Head of caudate nucleus (tissue), 42 donors: ENCODE measurements at regions not wholly inside any gene's neighbourhood (a gene's known extent, or its start where the extent isn't known, plus 50 kb on each side); places are given as distances from the start of the nearest gene placed in this dataset.

Source experiments
- DNase-seq, 42 donors: peaks; one replicate each; pipeline versions ENCODE4 v3.0.0 to v3.0.0-alpha.2; 2020 to 2021; ENCODE audit warnings: mixed read lengths in 7 of 42
- intact Hi-C: fragments of 100-400 bp; cut with DNase I; formaldehyde crosslinking; loops from one replicate; pipeline ENCODE4 v1.15.0; 2022

DNA sequence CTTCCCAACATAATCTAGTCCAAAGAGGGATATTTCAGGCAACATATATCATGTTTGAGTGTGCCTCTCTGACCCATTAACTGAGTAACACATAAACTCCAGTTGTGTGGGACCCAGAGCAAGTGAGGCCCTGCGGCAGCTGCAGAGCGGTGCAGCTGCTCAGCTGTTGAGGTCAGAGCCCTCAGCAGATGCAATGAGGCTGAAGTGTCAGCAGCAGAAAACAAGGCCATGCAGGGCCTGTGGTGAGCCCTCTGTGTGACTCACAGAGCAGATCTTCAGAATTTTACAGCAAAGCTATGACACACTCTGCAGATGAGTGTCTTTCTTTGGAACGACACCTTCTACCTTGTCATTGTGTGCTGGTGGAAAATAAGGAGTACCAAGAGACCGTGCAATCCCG, 168.5 kb downstream of the CBLN2 start:
- peak in 6 of 42 donors; percentile 2 to 37 (median 8) for DNase-seq
- intact Hi-C loops = no loop called here

DNA sequence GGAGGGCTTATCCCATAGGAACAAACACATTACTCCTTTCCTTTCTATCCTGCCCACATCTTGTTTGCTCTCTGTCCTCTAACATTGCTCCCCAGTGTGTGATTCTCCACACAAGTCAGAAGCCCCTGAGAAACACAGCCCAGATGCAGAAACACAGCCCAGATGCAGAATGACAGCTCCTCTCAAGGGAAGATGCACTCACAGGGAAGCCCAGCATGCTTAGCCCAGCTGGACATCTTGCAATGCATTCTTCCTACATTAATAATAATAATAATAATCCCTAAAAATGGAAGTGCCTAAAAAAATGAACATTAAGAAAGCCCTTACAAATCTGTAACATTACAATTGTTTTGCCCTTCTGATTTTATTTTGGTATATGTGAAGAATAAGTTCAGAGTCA, 172.1 kb downstream of the CBLN2 start:
- no peak for DNase-seq
- intact Hi-C loops = no loop called here

- DNase-seq = no peak
- intact Hi-C loops = no loop called here
These were observed 175.8 kb downstream of the CBLN2 start for GRCh38 chr18:72368308-72368707.

DNA sequence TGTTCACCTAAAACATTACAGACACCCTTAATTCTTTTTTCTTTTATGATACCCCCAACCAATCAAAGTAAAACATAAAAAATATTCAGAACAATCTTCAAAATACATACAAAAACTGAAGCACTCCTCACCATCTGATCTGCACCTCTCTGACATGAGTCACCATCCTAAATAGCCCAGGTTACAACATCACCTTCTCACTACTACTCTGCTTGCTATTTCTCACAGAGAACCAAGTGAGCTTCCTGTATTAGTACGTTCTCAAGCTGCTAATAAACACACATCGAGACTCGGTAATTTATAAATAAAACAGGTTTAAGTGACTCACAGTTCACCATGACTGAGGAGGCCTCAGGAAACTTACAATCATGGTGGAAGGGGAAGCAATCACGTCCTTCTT, 183.5 kb downstream of the CBLN2 start:
- no peak for DNase-seq
- intact Hi-C loops = no loop called here

DNA sequence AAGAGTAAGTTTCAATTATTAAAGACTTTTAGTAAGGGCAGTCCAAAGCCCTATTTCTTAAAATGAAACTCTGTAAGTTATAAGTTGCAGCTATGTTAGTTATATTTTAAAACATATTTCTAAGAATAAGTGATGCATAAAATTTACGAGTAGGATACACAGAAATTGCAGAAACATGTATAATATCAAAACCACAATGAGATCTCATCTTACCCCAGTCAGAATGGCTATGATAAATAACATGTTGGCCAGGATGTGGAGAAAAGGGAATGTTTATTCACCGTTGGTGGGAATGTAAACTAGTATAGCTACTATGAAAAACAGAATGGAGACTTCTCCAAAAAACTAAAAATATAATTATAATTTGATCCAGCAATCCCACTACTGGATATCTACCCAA, 201.2 kb downstream of the CBLN2 start:
- no peak for DNase-seq
- intact Hi-C loops = no loop called here

- intact Hi-C loops = no loop called here
- DNase-seq = no peak
These were observed 204.2 kb downstream of the CBLN2 start for GRCh38 chr18:72339976-72340375.

GRCh38 chr18:72336786-72337185, 207.4 kb downstream of the CBLN2 start:
- no peak for DNase-seq
- intact Hi-C loops = no loop called here

- intact Hi-C loops = no loop called here
These were observed 214.6 kb downstream of the CBLN2 start for GRCh38 chr18:72329533-72329932.

DNA sequence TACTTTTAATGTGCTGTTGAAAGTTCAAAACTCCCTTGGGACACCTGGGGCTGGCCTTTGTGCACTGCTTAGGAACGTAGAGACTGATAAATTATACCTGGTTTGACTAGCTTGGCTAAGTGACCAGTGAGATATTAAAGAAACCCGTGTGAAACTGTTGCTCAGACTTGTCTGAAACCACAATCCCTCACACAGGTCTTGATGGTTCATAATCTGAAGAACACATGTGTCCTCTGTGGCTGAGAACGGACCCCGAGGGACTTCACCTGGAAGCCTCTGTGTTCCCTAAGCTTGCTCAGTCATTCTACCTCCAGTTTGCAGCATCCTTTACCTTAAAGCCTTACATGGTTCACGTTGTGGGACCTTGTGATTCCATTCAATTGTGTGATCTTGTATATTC, 218.8 kb downstream of the CBLN2 start:
- intact Hi-C loops = no loop called here
- DNase-seq = no peak

More at GRCh38 chr18:72329533-72329932, 214.6 kb downstream of the CBLN2 start:
- no peak for DNase-seq

DNA sequence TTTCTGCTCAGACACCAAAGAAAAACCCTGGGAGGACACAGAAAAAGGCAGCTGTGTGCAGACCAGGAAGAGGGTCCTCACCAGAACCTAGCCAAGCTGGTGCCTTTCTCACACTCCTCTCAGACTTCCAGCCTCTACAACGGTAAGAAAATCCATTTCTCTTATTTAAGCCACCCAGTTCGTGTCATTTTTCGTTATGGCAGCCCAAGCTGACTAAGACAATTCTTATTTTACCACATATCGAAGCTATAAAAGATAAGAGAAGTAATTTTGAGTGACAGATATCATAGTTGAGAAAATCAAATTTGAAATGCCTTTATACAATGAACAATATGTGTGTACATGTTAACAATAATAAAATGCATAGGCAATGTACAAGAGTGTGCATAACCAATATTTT, 219.5 kb downstream of the CBLN2 start:
- intact Hi-C loops = no loop called here
- no peak for DNase-seq

DNA sequence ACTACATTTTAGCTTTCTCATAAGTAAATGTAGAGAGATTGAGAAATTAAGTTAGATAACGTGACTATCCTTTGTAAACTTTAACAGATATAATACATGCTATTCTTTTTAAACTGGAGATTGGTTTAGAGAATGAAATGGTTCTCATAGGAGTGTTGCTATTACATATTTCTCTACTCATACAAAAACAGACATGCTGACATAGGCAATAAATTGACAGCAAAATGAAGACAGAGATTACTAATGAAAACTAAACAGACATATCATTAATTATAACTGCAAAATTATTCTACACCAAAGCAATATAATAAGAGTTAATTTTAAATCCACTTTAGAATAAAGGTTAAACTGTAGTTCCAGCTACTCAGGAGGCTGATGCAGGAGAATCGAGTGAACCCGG, 227.6 kb downstream of the CBLN2 start:
- intact Hi-C loops = no loop called here
- no peak for DNase-seq

- intact Hi-C loops = no loop called here
- no peak for DNase-seq
These were observed 260.8 kb downstream of the CBLN2 start for GRCh38 chr18:72283148-72283925.

- intact Hi-C loops = no loop called here
- DNase-seq = no peak
These were observed 271.1 kb downstream of the CBLN2 start for GRCh38 chr18:72273025-72273424.

GRCh38 chr18:72261590-72261989, 282.6 kb downstream of the CBLN2 start:
- intact Hi-C loops = no loop called here
- DNase-seq = no peak

DNA sequence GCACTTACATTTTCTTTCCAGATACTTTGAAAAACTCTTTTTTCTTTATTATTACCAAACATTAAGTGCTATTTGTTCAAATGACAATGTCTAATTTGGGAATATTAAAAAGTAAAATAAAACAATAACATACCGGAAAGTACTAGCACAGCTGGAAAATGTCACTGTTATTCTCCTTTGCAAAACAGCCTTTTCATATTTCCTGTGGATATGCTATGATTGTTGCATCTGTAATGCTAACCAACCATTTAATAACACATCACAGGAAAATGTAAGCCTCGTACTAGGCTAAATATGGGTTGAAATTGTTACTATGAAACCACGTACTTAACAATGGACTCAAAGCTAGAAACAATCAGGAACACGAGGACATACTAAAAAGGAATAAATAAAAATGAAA, 298.1 kb downstream of the CBLN2 start:
- intact Hi-C loops = no loop called here
- DNase-seq = no peak

DNA sequence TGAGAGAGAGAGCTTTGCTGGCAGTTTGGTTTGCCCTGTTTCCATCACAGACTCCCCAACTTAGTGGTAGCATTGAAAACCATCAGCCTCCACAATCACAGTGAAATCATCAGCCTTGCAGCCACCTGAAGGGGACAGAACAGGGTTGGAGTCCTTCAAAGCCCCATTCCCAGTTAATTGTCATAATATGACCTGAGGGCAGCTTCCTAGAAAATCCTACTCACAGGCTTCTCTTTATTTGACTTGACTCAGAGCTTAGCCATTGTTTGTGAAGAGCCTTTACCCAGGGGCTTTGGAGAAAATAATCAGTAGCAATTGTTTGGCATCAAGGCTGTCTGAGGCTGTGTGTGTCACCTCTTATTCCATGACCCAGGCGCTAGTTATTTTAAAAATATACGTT, 308.7 kb downstream of the CBLN2 start:
- intact Hi-C loops = no loop called here
- no peak for DNase-seq

DNA sequence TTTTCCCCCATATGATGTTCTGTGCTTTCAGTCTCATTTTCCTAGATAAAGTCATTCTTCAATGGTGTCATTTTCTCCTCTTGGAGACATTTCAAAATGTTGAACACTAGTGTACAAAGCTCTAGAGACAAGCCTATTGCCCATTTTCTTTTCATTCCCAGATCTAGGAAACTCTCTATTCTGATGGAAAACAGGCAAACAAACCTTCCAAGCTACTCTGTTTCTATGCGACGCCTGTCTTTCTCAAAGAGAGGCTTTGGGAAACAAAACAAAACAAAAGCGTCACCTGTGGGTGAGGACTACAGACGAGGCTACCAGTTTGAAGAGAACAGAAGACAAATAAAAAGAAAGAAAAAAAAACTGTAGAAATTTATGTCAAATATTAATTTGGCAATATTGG, 311.0 kb downstream of the CBLN2 start:
- intact Hi-C loops = no loop called here
- DNase-seq = no peak

DNA sequence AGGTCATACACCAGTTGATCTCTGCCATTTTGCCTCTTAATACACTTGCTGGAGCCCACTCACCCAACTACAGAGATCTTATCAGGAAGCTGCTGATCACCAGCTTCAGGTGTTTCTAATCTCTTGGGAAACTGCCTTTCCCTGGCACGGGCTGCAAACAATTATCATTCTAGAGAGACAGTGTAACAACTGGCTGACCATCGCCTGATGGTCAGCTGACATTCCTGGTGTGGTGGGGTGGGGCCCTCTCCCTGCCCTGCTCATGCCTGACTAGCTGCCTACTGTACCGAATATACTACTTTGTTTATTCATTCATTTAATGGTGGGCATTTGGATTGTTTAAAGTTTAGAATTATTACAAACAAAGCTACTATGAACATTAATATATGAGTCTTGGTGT, 311.5 kb downstream of the CBLN2 start:
- no peak for DNase-seq
- intact Hi-C loops = no loop called here

DNA sequence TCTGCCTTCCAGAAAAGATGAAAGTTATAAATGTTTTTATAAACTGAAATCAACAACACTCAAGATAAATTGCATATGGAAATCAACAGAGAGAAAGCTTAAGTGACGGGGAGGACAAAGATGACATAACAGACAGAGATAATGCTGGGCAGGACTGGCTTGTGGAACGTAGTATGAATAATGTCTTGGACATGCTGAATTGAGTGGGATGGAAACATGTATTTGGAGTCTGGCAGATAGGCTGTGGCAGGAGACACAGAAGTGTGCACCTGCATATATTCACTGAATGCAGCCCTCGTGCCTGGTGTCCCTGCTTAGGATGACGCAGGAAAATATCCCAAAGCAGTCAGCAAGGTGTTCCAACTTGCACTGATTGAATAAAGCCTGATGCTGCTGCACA, 318.2 kb downstream of the CBLN2 start:
- DNase-seq = no peak
- intact Hi-C loops = no loop called here

- intact Hi-C loops = no loop called here
- no peak for DNase-seq
These were observed 320.4 kb downstream of the CBLN2 start for GRCh38 chr18:72223733-72224132.

DNA sequence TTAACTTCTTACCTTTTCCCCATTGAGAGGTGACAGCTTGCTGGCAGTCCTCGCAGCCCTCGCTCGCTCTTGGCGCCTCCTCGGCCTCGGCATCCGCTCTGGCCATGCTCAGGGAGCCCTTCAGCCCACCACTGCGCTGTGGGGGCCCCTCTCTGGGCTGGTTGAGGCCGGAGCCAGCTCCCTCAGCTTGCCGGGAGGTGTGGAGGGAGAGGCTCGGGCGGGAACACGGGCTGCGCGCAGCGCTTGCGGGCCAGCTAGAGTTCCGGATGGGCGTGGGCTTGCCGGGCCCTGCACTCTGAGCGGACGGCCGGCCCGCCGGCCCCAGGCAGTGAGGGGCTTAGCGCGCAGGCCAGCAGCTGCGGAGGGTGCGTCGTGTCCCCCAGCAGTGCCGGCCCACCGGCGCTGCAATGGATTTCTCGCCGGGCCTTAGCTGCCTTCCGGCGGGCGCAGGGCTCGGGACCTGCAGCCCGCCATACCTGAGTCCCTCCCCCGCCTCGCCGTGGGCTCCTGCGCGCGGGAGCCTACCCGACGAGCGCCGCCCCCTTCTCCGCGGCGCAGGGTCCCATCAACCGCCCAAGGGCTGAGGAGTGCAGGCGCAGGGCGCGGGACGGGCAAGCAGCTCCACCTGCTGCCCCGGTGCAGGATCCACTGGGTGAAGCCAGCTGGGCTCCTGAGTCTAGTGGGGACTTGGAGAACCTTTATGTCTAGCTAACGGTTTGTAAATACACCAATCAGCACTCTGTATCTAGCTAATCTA, 335.0 kb downstream of the CBLN2 start:
- intact Hi-C loops = no loop called here
- peak in 1 of 42 donors; percentile 11 for DNase-seq
